ENCODE measurements at regions not wholly inside any gene's neighbourhood (a gene's known extent, or its start where the extent isn't known, plus 50 kb on each side); places are given as distances from the start of the nearest gene placed in this dataset.

DNA sequence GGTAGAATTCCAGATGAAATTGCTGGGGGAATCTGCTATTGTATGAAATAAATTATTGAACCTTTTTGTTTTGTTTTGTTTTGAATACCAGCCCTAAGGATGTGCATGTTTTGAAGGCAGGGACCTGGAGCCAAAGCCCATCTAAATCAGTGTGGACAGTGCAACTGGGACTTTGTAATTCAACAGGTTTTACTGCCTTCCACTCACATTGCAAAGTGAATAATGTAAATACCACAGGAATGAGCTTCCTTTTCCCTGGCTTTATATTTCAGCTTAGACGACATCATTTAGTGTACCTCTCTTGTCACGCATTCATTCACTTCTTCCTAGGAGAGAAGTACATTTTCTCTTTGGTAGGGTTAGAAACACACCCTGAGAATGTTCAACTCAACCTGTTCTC is 795.0 kb downstream of the CENPC start:
- TF ChIP-seq CTCF (IDR thresholded peaks at IDR 0.05) (no peak), POLR2AphosphoS5 (IDR thresholded peaks at IDR 0.05) (no peak), EP300 (IDR thresholded peaks at IDR 0.05) (no peak)
